ENCODE measurements at regions not wholly inside any gene's neighbourhood (a gene's known extent, or its start where the extent isn't known, plus 50 kb on each side); places are given as distances from the start of the nearest gene placed in this dataset.

DNA sequence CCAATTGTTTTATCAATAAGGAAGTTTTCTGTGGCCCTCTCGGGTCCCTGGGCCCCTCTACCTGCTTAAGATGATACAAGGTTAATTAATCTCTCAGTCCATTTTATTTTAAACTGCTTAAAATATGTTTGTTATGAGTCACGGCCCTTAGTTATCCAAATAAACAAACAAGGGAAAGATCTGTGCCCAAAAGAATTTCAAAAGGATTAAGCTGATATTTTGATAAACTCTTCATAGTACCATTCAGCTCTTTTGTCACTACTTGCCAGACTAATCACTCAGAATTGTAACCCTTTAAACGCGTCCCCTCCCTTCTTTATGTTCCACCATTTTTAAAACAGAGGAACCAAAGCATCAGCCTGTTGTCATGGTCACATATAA is 144.7 kb upstream of the STK17B start:
- TF ChIP-seq, protein P1, sequence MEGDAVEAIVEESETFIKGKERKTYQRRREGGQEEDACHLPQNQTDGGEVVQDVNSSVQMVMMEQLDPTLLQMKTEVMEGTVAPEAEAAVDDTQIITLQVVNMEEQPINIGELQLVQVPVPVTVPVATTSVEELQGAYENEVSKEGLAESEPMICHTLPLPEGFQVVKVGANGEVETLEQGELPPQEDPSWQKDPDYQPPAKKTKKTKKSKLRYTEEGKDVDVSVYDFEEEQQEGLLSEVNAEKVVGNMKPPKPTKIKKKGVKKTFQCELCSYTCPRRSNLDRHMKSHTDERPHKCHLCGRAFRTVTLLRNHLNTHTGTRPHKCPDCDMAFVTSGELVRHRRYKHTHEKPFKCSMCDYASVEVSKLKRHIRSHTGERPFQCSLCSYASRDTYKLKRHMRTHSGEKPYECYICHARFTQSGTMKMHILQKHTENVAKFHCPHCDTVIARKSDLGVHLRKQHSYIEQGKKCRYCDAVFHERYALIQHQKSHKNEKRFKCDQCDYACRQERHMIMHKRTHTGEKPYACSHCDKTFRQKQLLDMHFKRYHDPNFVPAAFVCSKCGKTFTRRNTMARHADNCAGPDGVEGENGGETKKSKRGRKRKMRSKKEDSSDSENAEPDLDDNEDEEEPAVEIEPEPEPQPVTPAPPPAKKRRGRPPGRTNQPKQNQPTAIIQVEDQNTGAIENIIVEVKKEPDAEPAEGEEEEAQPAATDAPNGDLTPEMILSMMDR (IDR thresholded peaks at IDR 0.05) = no peak
- TF ChIP-seq POLR2AphosphoS5 (IDR thresholded peaks at IDR 0.05) = no peak
- TF ChIP-seq POLR2A (IDR thresholded peaks at IDR 0.05) = no peak

Data from stomach (tissue), 4 donors.